Right cardiac atrium (tissue), 5 donors: ENCODE measurements at regions not wholly inside any gene's neighbourhood (a gene's known extent, or its start where the extent isn't known, plus 50 kb on each side); places are given as distances from the start of the nearest gene placed in this dataset.

Experiments
- ATAC-seq, 2 donors: fragments of 200-7000 bp; cut with Tn5 transposase; one replicate each; pipeline versions ENCODE4 v1.8.0 to v1.9.1; 2020; ENCODE audit warnings: moderate library complexity in 2 of 2, mild to moderate bottlenecking in 1 of 2
- DNase-seq, 3 donors: peaks; one replicate each; pipeline ENCODE4 v3.0.0-alpha.2; 2020
- H3K27ac ChIP-seq: one replicate; pipeline ENCODE4 v1.5.1; 2013; ENCODE audit warnings: mild to moderate bottlenecking, low read length, control low read depth, moderate library complexity
- H3K27me3 ChIP-seq: one replicate; pipeline ENCODE4 v1.6.1; 2013; ENCODE audit not compliant: control insufficient read depth, insufficient read depth
- H3K4me1 ChIP-seq: one replicate; pipeline ENCODE4 v1.6.1; 2013; ENCODE audit warnings: low read length; ENCODE audit not compliant: control insufficient read depth, insufficient read depth
- H3K4me3 ChIP-seq: one replicate; pipeline ENCODE4 v1.5.1; 2013; ENCODE audit warnings: low read length, control low read depth
- H3K9me3 ChIP-seq: one replicate; pipeline ENCODE4 v1.6.1; 2013; ENCODE audit warnings: low read length; ENCODE audit not compliant: control insufficient read depth
- WGBS: extraction: QIAGEN DNeasy Blood & Tissue Kit; methylation state at CpG from one replicate; pipeline ENCODE4 v1.1.7; 2013; 5-methylcytosine and 5-hydroxymethylcytosine counted together
- intact Hi-C, 4 donors: fragments of 100-400 bp; cut with DNase I; formaldehyde crosslinking; loops; one replicate each; pipeline versions ENCODE4 v1.11.0 to v1.14.0; 2022 to 2023
- donor health status: healthy with polysubstance abuse.
- donor health status: DM: no; HTN: yes; CAD: no.
- donor health status: DM: no; HTN: no; CAD: no.
- donor health status: DM: no; HTN: yes; CAD: no; lungs with severe emphysema.
- donor health status: DM: yes; HTN: yes; CAD: no.

DNA sequence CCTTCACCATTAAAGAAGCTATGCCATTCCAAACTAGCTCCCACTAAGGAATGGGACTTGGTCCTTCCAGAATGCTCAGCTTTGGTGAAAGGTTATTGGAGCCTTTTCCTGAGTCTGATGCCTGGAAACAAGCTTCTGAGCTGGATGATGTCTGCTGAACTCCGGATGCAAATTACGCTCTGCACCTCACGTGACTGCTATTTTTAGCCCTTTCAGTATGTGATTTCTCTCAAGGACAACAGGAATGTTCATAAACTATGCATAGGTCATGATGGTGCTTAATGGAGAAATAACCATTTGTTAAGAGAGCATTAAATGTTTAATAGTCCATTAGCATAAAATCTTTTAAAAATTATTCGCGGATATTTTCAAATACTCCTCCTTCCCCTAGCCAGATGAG, 631.4 kb upstream of the KIRREL3 start:
- intact Hi-C loops: no loop called here
- Histone ChIP-seq H3K9me3 (no peaks in the 10 kb centered on the region), H3K27me3 (no peaks in the 10 kb centered on the region), H3K4me3 (no peak overlapping the region), H3K4me1 (no peaks in the 10 kb centered on the region), H3K27ac (no peak overlapping the region)
- DNase-seq: no peak
- ATAC-seq: no peak
- 63% methylated on average over 5 of the region's 5 CpGs for WGBS

DNA sequence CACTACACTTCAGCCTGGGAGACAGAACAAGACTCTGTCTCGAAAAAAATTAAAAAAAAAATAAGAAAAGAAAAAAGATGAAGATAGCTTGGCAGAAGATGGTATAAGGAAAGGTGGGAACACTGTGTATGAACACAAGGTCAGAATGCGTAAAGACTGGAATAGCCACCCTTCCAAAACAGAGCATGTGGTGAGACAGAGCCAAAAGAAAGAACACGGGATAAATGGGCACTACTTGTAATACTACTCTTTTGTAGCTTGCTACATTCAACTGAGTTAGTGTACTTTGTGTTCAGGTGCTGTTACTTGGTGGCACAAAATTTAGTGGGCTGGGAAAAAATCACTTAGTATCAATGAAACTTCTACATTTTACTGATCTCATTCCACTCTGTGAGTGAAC, 628.6 kb upstream of the KIRREL3 start:
- ATAC-seq (no peak), DNase-seq (no peak)
- H3K4me3 ChIP-seq: no peak overlapping the region
- 81% methylated on average over 3 of the region's 3 CpGs for WGBS
- H3K4me1 ChIP-seq: no peaks in the 10 kb centered on the region
- no peaks in the 10 kb centered on the region for H3K9me3 ChIP-seq
- no peaks in the 10 kb centered on the region for H3K27me3 ChIP-seq
- no peak overlapping the region for H3K27ac ChIP-seq
- intact Hi-C loops: no loop called here

DNA sequence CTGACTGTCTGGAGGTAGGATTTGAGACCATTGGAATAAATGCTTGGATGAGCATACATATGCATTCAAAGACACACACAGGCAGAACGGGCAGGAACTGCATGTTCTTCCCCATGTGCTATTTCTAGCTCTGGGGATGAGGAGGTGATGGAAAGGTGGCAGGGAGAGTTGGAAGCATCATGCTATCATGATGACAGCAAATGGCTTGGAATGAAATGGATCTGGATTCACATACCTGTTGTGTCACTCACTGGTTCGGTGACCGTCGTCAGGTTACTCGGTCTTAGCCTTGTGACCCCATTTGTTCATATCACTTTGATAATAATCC, 627.9 kb upstream of the KIRREL3 start:
- Histone ChIP-seq H3K27me3 (no peaks in the 10 kb centered on the region), H3K4me3 (no peak overlapping the region), H3K27ac (no peak overlapping the region), H3K4me1 (no peaks in the 10 kb centered on the region), H3K9me3 (no peaks in the 10 kb centered on the region)
- no peak for ATAC-seq
- DNase-seq: no peak
- WGBS: 84% methylated on average over 5 of the region's 5 CpGs
- intact Hi-C loops: no loop called here

DNA sequence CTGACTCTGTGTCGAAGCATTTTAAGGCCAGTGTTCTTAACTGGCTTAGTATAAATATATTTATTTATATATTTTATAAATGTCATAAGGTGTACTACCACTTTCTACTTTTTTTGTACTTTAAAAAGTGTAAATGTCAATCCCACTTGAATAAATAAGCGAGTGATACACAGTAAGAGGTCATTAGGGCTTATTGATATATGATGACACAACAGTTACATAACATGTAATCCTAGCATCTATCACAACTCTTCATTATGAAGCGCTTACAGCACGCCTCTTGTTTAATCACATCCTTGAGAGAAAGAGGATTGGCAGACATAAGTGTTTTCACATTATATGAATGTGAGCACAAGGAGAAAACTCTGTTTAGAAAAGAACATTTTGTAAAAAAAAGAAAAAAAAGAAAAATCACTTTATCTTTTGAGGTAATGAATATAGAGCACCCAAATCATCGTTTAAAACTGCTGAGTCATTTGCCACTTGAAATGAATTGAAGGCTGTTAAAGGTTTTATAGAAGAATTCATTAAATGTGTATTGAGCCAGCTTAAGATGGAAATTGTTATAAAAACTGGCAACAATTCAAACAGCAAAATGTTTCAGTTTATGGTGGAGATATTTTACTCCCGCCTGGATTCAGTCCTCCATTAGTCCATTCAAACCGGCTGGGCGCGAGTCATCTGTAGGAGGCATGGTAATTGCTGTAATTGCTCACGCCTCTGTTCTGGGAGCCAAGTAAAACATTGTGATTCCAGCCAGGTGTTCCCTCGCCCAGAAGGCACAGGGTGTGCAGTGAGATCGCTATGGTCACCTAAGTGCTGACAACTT, 627.3 kb upstream of the KIRREL3 start:
- Histone ChIP-seq H3K27ac (no peak overlapping the region), H3K4me1 (no peaks in the 10 kb centered on the region), H3K27me3 (no peaks in the 10 kb centered on the region), H3K4me3 (no peak overlapping the region), H3K9me3 (no peaks in the 10 kb centered on the region)
- WGBS: 63% methylated on average over 12 of the region's 12 CpGs
- ATAC-seq (no peak), DNase-seq (no peak)
- intact Hi-C loops: no loop called here

DNA sequence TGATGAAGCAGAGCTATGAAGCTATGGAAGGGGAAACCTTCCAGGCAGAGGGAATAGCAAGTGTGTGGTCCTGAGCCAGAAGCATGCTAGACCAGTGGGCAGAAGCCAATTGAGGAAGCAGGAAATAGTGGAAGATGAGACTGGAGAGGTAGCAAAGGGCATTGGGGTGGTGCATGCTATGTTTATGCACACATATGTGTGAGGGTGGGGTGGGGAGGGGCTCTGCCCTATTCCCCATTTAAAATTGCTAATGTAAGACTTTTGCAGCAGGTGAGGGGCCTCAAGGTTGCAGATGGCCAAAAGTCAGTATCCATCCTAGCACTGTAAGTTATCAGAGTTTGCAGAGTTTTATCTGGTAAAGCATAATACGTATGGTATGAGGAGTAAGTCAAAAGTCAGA, 626.6 kb upstream of the KIRREL3 start:
- WGBS: 65% methylated on average over 1 of the region's 1 CpG
- H3K4me1 ChIP-seq: no peaks in the 10 kb centered on the region
- H3K27ac ChIP-seq: no peak overlapping the region
- ATAC-seq (no peak), DNase-seq (no peak)
- H3K9me3 ChIP-seq: no peaks in the 10 kb centered on the region
- intact Hi-C loops: no loop called here
- H3K4me3 ChIP-seq: no peak overlapping the region
- no peaks in the 10 kb centered on the region for H3K27me3 ChIP-seq

DNA sequence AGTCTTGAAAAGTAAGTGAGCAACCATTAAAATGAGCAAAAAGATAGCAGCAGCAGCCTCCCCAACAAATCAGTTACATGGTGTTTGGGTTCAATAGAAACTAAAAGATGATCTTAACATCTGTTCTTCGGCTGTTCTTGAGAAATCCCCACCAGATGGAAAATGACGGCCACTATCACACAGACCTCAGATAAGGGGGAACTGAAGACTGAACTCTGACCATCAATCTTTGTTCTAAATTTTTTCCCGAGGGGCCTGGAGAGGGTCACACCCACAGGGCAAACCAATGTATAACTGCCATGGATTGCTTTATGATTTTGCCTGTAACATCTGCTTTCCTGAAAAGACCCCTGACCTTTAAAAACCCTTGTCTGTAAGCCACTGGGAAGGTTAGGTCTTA, 624.8 kb upstream of the KIRREL3 start:
- H3K27me3 ChIP-seq: no peaks in the 10 kb centered on the region
- no peaks in the 10 kb centered on the region for H3K4me1 ChIP-seq
- DNase-seq: no peak
- intact Hi-C loops: no loop called here
- H3K9me3 ChIP-seq: no peaks in the 10 kb centered on the region
- 23% methylated on average over 3 of the region's 3 CpGs for WGBS
- ATAC-seq: no peak
- no peak overlapping the region for H3K4me3 ChIP-seq
- no peak overlapping the region for H3K27ac ChIP-seq

DNA sequence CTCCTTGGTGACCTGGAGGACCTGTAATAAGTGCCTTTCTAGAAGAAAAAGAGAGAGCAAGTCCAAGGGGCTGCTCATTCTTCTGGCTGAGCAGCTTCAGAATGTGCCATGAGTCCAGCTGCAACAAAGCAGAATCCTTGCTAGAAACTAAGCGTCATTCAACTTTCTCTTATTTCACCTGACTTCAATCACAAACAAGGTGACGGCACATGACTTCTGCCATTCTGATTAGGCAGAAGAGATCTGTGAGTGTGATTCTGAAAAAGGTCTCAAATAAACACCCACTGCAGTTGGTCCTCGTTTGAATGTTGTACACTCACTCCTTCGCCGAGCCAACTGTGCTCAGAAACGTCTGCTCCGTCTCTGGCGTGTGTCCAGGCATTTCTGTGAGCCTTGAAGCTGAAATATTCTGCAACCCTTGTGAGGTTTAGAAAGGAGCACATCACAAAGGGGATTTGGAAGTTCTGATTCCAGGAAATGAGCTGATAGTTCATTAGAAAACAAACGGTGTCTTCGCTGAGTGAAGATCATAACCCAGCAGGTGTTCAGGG, 623.8 kb upstream of the KIRREL3 start:
- DNase-seq (peak; percentile 34 to 75 (median 65)), ATAC-seq (no peak)
- H3K9me3 ChIP-seq: no peaks in the 10 kb centered on the region
- no peaks in the 10 kb centered on the region for H3K27me3 ChIP-seq
- no peaks in the 10 kb centered on the region for H3K4me1 ChIP-seq
- no peak overlapping the region for H3K4me3 ChIP-seq
- intact Hi-C loops: no loop called here
- no peak overlapping the region for H3K27ac ChIP-seq
- WGBS: 39% methylated on average over 10 of the region's 10 CpGs

DNA sequence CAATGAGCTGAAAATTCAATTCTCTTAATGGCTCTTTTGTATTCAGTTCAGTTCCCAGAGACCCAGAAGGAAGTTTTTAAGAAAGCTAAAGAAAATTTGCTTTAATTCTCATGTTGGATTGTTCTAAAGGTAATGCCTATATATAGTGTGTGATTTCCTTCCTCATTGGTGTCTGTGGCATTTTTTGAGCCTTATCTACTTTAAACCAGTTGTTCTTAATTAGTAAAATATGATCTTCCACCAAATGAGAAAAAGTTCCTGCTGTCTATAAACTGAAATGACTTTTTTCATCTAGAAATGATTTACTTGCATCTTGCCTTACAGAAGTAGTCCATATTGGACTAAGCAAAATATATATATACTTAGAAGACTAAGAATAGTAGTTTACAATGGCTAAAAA, 622.1 kb upstream of the KIRREL3 start:
- H3K27ac ChIP-seq: no peak overlapping the region
- H3K9me3 ChIP-seq: no peaks in the 10 kb centered on the region
- ATAC-seq (no peak), DNase-seq (no peak)
- no peaks in the 10 kb centered on the region for H3K27me3 ChIP-seq
- intact Hi-C loops: no loop called here
- no peaks in the 10 kb centered on the region for H3K4me1 ChIP-seq
- no peak overlapping the region for H3K4me3 ChIP-seq

DNA sequence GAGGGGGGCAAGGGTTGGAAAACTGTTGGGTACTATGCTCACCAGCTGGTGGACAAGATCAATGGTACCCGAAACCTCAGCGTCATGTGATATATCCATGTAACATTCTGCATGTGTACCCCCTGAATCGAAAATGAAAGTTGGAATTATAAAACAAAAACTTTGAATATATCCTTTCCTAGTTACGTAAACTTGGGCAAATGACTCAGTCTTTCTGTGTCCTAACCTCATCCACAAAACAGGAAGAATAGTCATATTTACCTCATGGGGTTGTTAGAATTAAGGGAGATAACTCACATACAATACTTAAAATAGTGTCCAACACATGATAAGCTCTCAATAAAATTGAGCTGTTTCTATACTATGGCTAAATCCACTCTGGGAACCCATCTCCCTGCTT, 620.1 kb upstream of the KIRREL3 start:
- no peaks in the 10 kb centered on the region for H3K9me3 ChIP-seq
- no peak overlapping the region for H3K4me3 ChIP-seq
- no peaks in the 10 kb centered on the region for H3K27me3 ChIP-seq
- intact Hi-C loops: no loop called here
- 84% methylated on average over 4 of the region's 4 CpGs for WGBS
- no peak overlapping the region for H3K27ac ChIP-seq
- ATAC-seq (no peak), DNase-seq (no peak)
- no peaks in the 10 kb centered on the region for H3K4me1 ChIP-seq

DNA sequence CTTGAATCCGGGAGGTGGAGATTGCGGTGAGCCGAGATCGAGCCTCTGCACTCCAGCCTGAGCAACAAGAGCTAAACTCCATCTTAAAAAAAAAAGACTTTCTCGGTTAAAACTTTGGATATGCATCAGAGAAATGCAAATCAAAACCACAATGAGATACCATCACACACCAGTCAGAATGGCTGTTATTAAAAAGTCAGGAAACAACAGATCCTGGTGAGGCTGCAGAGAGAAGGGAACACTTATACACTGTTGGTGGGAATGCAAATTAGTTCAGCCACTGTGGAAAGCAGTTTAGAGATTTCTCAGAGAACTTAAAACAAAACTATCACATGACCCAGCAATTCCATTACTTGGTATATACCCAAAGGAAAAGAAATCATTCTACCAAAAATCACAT, 619.4 kb upstream of the KIRREL3 start:
- ATAC-seq: no peak
- Histone ChIP-seq H3K27ac (no peak overlapping the region), H3K27me3 (no peaks in the 10 kb centered on the region), H3K9me3 (no peaks in the 10 kb centered on the region), H3K4me1 (no peaks in the 10 kb centered on the region), H3K4me3 (no peak overlapping the region)
- intact Hi-C loops: no loop called here
- no peak for DNase-seq
- WGBS: 92% methylated on average over 5 of the region's 5 CpGs

DNA sequence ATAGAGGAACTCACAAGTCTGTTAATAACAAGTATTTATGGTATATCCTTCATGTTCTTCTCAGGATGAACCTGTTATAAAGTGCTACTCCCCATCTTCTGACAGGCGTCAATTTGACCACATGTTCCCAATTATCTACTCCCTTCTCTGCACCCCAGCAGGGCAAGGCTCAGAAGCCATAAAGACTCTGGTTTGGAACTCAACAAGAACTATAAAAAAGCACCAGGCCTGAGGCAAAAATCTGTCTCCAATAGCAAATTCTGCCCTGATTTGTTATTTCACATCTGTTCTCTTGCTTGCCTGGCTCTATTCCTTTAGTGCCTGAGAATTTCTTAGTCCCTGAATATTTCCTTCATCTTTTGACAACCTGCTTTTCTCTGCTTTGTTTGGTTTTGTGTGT, 618.2 kb upstream of the KIRREL3 start:
- Histone ChIP-seq H3K27me3 (no peaks in the 10 kb centered on the region), H3K9me3 (no peaks in the 10 kb centered on the region), H3K27ac (no peak overlapping the region), H3K4me1 (no peaks in the 10 kb centered on the region), H3K4me3 (no peak overlapping the region)
- intact Hi-C loops: no loop called here
- 92% methylated on average over 1 of the region's 1 CpG for WGBS
- DNase-seq (no peak), ATAC-seq (no peak)

DNA sequence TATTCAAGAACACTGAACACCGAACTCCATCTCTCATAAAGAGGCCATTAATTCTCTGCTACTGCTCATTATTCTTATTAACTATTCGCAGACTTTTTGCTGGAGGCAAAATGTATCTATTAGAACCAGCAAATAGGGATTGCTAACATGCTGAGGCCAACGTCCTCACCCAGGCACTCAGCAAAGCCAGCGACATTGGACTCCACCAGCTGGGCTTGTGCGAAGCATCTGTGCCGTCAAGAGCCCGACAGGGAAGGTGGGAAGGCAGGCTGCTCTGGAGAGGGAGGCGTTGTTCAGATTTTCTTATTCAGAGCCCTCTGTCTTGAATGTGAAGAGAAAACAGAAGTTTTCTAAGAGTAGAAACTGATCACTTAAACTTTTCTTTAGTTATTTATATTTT, 615.6 kb upstream of the KIRREL3 start:
- intact Hi-C loops: no loop called here

More for the DNA sequence above, 615.6 kb upstream of the KIRREL3 start:
- no peak overlapping the region for H3K27ac ChIP-seq
- no peak for ATAC-seq
- H3K27me3 ChIP-seq: no peaks in the 10 kb centered on the region
- WGBS: 81% methylated on average over 8 of the region's 8 CpGs
- H3K4me1 ChIP-seq: no peaks in the 10 kb centered on the region
- H3K4me3 ChIP-seq: no peak overlapping the region
- no peaks in the 10 kb centered on the region for H3K9me3 ChIP-seq
- no peak for DNase-seq
